ENCODE measurements at regions not wholly inside any gene's neighbourhood (a gene's known extent, or its start where the extent isn't known, plus 50 kb on each side); places are given as distances from the start of the nearest gene placed in this dataset.
A peak's percentile ranks its signal among the peaks of the same experiment; 100 is the strongest.

DNA sequence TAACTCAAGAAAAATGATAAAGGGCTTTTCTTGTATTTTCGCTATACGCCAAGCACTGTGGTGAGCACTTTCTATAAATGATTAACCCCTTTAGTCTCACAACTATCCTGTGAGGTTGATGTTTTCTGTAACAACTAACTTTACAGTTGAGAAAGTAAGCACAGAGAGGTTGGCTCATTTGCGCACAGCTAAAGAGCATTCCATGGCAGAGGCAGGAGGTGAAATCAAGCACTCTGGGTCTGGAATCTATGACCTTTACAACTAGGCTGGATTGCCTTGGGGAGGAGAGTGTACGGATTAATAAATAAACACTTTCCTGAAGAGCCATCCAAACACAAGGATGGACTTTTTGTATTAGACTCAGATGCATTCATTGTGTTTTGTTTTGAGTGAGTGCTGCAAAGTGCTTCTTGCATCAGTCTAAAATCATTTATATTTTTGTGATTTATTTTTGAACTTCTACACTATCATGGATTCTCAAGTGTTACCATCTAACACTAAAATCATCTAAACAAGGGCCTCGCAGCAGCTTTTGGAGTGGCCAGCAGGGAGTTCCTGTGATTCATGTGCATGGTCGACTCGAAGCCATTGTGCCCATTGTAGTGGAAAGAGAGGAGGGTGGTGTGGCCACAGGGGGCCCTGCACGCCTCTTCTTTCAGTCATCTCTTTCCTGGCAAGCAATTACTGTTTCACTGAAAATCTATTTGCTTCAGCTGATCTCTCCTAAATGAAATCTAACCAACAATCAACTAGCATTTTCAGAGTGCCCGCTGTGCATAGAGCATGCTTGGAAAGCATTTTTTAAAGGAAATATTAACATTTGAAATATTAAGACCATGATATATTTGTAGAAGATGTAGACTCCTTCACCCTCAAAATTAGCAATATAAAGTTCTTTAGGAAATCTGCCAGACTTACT, 633.4 kb upstream of the COBL start:
- H3K4me1 ChIP-seq = peaks cover 34% of the 10 kb centered on the region
- Mint-ChIP-seq H3K9me3 (peaks cover 15% of the 10 kb centered on the region), H3K27me3 (ENCODE audit: insufficient read depth, low read depth) (peaks cover 7% of the 10 kb centered on the region), H3K4me3 (peak overlapping the region; percentile 74), H3K36me3 (peaks cover 2% of the 10 kb centered on the region), H3K27ac (peak overlapping the region; percentile 90), H3K4me1 (peaks cover 64% of the 10 kb centered on the region)
- H3K9ac ChIP-seq = no peak overlapping the region
- H3F3A ChIP-seq (ENCODE audit: low read depth) = peaks cover 30% of the 10 kb centered on the region
- no peaks in the 10 kb centered on the region for H3K9me3 ChIP-seq (ENCODE audit: low read depth)
- no peaks in the 10 kb centered on the region for H4K20me1 ChIP-seq (ENCODE audit: low read depth)
- H3K4me3 ChIP-seq = peak overlapping the region; percentile 26
- peak; percentile 85 for DNase-seq (ENCODE audit: low spot score)
- peak overlapping the region; percentile 67 for H3K4me2 ChIP-seq
- no peaks in the 10 kb centered on the region for H3K27me3 ChIP-seq
- H3K27ac ChIP-seq = peak overlapping the region; percentile 80
- H3K79me2 ChIP-seq (ENCODE audit: low read depth) = no peaks in the 10 kb centered on the region
- TF ChIP-seq CTCF (IDR thresholded peaks at IDR 0.05) = peak; percentile 24
- TF ChIP-seq EZH2phosphoT487 (IDR thresholded peaks at IDR 0.05) = no peak
- H3K36me3 ChIP-seq = no peaks in the 10 kb centered on the region
- H2AFZ ChIP-seq (replicated peaks) = no peak overlapping the region

DNA sequence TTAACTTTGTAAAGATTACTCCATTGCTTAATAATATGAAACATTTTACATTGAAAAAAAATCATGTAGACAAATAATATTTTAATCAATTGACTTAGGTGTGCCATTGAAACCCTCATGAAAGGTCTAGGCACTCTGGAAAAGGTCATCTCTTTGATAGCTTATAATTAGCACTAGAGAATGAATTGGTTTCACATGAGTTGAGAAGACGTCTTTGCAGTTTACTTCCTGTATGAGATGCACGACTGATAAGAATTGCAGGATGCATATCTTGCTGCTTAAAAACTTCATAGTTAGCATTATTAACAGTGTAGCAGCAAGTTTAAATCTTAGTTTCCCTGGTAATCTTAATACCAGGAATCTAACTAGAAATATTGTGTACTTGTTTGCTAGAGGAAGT, 614.2 kb upstream of the COBL start:
- Histone ChIP-seq H3K4me1 (no peaks in the 10 kb centered on the region), H3K4me3 (no peak overlapping the region), H3K36me3 (no peaks in the 10 kb centered on the region), H3K9me3 (ENCODE audit: low read depth) (no peaks in the 10 kb centered on the region), H3K9ac (no peak overlapping the region), H3K4me2 (no peak overlapping the region), H3K79me2 (ENCODE audit: low read depth) (no peaks in the 10 kb centered on the region), H2AFZ (replicated peaks) (no peak overlapping the region), H4K20me1 (ENCODE audit: low read depth) (no peaks in the 10 kb centered on the region), H3F3A (ENCODE audit: low read depth) (no peaks in the 10 kb centered on the region), H3K27ac (no peak overlapping the region), H3K27me3 (no peaks in the 10 kb centered on the region)
- Mint-ChIP-seq H3K9me3 (peaks cover 13% of the 10 kb centered on the region), H3K4me1 (no peaks in the 10 kb centered on the region), H3K4me3 (no peak overlapping the region), H3K36me3 (peaks cover 4% of the 10 kb centered on the region), H3K27me3 (ENCODE audit: insufficient read depth, low read depth) (peaks cover 5% of the 10 kb centered on the region), H3K27ac (no peak overlapping the region)
- TF ChIP-seq EZH2 (IDR thresholded peaks at IDR 0.05) (no peak), EZH2phosphoT487 (IDR thresholded peaks at IDR 0.05) (no peak), CTCF (IDR thresholded peaks at IDR 0.05) (no peak)
- DNase-seq (ENCODE audit: low spot score) = no peak

- Histone ChIP-seq H3F3A (ENCODE audit: low read depth) (no peaks in the 10 kb centered on the region), H3K9ac (no peak overlapping the region), H4K20me1 (ENCODE audit: low read depth) (no peaks in the 10 kb centered on the region), H3K4me2 (no peak overlapping the region), H3K27ac (no peak overlapping the region), H3K4me1 (no peaks in the 10 kb centered on the region), H2AFZ (replicated peaks) (no peak overlapping the region), H3K9me3 (ENCODE audit: low read depth) (no peaks in the 10 kb centered on the region), H3K4me3 (no peak overlapping the region), H3K27me3 (no peaks in the 10 kb centered on the region), H3K79me2 (ENCODE audit: low read depth) (no peaks in the 10 kb centered on the region), H3K36me3 (no peaks in the 10 kb centered on the region)
- no peak overlapping the region for H3K27ac Mint-ChIP-seq
- DNase-seq (ENCODE audit: low spot score) = no peak
- H3K36me3 Mint-ChIP-seq = peaks cover 4% of the 10 kb centered on the region
- no peak for TF ChIP-seq CTCF (IDR thresholded peaks at IDR 0.05)
- TF ChIP-seq EZH2 (IDR thresholded peaks at IDR 0.05) = no peak
- no peak for TF ChIP-seq EZH2phosphoT487 (IDR thresholded peaks at IDR 0.05)
- peaks cover 5% of the 10 kb centered on the region for H3K27me3 Mint-ChIP-seq (ENCODE audit: insufficient read depth, low read depth)
- H3K9me3 Mint-ChIP-seq = peaks cover 21% of the 10 kb centered on the region
- no peaks in the 10 kb centered on the region for H3K4me1 Mint-ChIP-seq
- H3K4me3 Mint-ChIP-seq = no peak overlapping the region
Measured at GRCh38 chr7:51929818-51930217, 613.2 kb upstream of the COBL start.

Data from neural progenitor cell (in vitro differentiated cells).